RWPE1 (cell line): ENCODE measurements at regions not wholly inside any gene's neighbourhood (a gene's known extent, or its start where the extent isn't known, plus 50 kb on each side); places are given as distances from the start of the nearest gene placed in this dataset.

Experiments used
- CTCF ChIA-PET: fragments of 350-600 bp; sonication (Branson Sonifier 250); formaldehyde crosslinking; extraction: SDS; loops from one replicate; lab custom pipeline; 2021; lab: Yijun Ruan, JAX
- POLR2A ChIA-PET: fragments of 400-600 bp; formaldehyde crosslinking; extraction: SDS; loops from one replicate; lab custom pipeline; 2020; ENCODE audit warnings: antibody characterized with exemption; ENCODE audit not compliant: low non-redundant PET; lab: Yijun Ruan, JAX
- DNase-seq: peaks from one replicate; pipeline ENCODE4 v3.0.0; 2012; ENCODE audit warnings: low spot score
- H3K27ac ChIP-seq: fragments of 450-650 bp; 2 replicates; pipeline ENCODE4 v1.5.1; 2017
- TF ChIP-seq, protein P1 (sequence below): fragments of 450-650 bp; conservative IDR thresholded peaks from 2 replicates; pipeline ENCODE4 v1.5.1; 2017; ENCODE audit warnings: low read depth, mild to moderate bottlenecking

DNA sequence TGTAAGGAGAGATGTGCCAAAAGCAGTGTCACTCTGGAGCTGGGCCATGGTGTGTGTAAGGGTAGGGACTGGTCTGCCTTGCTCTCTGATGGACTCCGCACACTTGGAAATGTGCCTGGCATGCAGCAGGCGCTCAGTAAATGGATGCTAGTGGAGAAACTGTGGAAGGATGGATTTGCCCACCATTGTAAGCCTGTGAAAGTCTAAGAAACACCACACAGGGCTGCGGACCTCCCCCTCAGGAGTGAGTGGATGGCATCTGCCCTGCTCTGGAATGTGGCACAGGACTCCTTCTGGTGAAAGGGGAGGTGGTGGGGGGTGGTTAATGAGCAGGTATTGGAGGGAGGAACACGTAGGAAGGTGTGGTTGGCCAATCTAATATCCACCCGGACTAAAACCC, 62.2 kb upstream of the ACAN start:
- TF ChIP-seq, protein P1, sequence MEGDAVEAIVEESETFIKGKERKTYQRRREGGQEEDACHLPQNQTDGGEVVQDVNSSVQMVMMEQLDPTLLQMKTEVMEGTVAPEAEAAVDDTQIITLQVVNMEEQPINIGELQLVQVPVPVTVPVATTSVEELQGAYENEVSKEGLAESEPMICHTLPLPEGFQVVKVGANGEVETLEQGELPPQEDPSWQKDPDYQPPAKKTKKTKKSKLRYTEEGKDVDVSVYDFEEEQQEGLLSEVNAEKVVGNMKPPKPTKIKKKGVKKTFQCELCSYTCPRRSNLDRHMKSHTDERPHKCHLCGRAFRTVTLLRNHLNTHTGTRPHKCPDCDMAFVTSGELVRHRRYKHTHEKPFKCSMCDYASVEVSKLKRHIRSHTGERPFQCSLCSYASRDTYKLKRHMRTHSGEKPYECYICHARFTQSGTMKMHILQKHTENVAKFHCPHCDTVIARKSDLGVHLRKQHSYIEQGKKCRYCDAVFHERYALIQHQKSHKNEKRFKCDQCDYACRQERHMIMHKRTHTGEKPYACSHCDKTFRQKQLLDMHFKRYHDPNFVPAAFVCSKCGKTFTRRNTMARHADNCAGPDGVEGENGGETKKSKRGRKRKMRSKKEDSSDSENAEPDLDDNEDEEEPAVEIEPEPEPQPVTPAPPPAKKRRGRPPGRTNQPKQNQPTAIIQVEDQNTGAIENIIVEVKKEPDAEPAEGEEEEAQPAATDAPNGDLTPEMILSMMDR, result no peak
- POLR2A ChIA-PET, result no interaction called here
- no peak for DNase-seq
- CTCF ChIA-PET, result no interaction called here
- no peak overlapping the region for H3K27ac ChIP-seq

DNA sequence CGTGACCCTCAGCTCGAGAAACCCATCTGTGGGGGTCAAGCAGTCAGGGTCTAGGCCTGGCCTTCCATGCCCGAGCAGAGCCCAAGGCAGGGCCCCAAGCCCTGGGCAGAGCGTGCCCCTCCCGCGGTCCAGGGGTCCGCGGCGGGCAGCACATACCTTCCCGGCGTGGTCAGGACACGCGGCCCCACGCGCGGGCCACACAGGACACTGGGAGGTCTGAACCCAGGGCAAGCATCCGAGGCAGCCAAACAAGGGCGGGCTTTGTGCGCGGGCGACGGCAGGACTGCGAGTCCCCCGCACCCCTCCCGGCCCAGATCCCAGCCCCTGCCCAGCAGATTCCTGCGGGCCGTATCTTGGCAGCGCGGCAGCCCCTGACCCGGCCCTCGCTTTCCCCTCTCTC, 61.6 kb upstream of the ACAN start:
- DNase-seq, result no peak
- H3K27ac ChIP-seq, result no peak overlapping the region
- POLR2A ChIA-PET, result no interaction called here
- CTCF ChIA-PET, result no interaction called here
- TF ChIP-seq, protein P1, result no peak

DNA sequence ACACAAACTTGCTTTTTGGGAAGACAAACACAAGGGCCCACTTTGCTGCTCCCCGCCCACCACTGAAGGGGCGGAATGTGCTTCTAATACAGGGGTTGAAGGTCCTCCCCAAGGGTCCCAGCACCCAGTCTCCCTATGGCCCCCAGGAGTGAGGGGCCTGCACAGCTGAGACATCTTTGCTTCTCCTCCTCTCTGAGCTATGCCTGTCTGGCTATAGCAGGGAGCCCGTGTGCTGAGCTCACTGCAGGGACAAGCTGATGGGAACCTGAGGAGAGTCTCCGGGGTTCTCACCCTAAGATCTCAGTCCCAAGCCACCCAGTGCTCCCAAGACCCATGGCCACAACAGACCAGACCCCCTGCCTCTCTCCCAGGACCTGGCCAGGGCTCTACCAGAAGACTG, 61.1 kb upstream of the ACAN start:
- POLR2A ChIA-PET, result no interaction called here
- TF ChIP-seq, protein P1, result no peak
- CTCF ChIA-PET, result no interaction called here
- no peak for DNase-seq
- no peak overlapping the region for H3K27ac ChIP-seq

DNA sequence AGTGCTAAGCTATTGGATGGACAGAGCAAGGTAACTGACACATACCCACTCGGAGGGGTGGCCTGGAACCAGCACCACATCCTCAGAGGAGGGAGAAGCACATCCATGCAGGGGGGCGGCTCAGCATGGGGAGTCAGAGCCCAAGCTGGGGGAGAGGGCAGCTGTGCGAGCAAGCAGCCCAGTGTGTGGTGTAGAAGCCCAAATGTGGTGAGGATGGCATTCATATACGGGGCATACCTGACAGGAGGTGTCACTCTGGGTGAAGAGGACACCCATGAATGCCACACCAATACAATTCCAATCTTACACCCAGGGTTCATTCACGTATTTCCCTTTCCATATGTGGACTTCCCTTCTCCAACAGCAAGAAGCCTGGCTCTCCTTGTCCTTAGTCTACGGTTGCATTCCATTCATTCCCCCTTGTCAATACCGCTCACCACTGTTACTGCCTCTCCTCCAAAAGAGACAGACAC, 58.7 kb upstream of the ACAN start:
- CTCF ChIA-PET, result no interaction called here
- H3K27ac ChIP-seq, result no peak overlapping the region
- POLR2A ChIA-PET, result no interaction called here
- TF ChIP-seq, protein P1, result no peak
- no peak for DNase-seq

DNA sequence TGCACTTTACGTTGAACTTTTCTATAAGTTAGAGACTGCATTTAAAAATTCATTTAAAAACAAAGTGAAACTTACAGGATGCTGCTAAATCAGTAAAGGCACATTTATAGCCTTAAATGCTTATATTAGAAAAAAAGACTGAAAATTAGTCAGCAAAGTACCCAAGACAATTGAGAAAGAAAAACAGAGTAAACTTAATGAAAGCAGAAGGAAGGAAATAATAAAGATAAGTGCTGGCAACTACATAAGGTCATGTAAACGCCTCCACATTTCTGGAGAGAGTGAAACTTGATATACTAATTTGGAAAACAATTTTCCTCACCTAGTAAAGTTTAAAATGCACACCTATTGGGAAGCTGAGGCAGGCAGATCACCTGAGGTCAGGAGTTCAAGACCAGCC, 58.2 kb upstream of the ACAN start:
- no peak overlapping the region for H3K27ac ChIP-seq
- TF ChIP-seq, protein P1, result no peak
- ChIA-PET POLR2A (no interaction called here), CTCF (no interaction called here)
- no peak for DNase-seq

DNA sequence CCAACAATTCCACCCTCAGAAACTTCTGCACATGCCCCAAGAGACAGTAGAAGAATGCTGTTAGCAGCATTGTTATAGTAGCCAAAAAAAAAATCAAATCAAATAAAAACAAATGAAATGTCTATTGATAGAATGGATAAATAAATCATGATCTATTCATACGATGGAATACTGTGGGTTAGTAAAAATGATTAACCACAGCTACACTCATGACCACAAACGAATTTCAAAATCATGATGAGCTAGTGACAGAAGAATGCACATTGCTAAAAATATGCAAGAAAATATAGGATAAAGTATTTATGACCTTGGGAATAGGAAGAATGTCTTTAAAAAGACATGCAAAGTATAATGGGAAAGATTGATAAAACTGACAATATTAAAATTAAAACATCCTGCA, 57.5 kb upstream of the ACAN start:
- no peak overlapping the region for H3K27ac ChIP-seq
- DNase-seq, result peak; percentile 54
- TF ChIP-seq, protein P1, result no peak
- POLR2A ChIA-PET, result no interaction called here
- CTCF ChIA-PET, result no interaction called here

DNA sequence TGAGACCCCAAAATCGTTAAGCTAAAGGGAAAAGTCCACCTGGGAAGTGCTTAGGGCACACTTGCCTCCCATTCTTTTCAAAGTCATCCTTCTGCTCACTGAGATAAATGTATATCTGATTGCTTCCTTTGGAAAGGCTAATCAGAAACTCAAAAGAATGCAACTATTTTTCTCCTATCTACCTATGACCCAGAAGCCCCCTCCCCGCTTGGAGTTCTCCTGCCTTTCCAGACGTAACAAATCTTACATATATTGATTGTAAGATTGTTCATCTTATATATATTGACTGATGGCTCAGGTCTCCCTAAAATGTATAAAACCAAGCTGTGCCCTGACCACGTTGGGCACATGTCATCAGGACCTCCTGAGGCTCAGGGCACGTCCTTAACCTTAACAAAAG, 56.8 kb upstream of the ACAN start:
- H3K27ac ChIP-seq, result no peak overlapping the region
- no peak for DNase-seq
- ChIA-PET CTCF (interaction anchor here (0.6 kb wide), 1 partner anchor 89 kb away, joined by 3 read pairs; no protein-coding TSS in a partner anchor), POLR2A (no interaction called here)
- TF ChIP-seq, protein P1, result no peak
